ENCODE measurements at regions not wholly inside any gene's neighbourhood (a gene's known extent, or its start where the extent isn't known, plus 50 kb on each side); places are given as distances from the start of the nearest gene placed in this dataset.
"Not testable (repeated sequence)": the region's sequence is repeated elsewhere in the genome, so short reads cannot be mapped to it uniquely, and the experiment has no call there.

GRCh38 chr18:65671621-65672415 is 79.0 kb upstream of the CDH7 start:
- Histone ChIP-seq H3K4me1 (no peaks in the 10 kb centered on the region), H3K27me3 (no peaks in the 10 kb centered on the region), H3K36me3 (no peaks in the 10 kb centered on the region), H3K27ac (no peak overlapping the region), H3K9me3 (no peaks in the 10 kb centered on the region), H3K4me3 (no peak overlapping the region)
- DNase-seq (ENCODE audit: low spot score in 2 of 2), result no peak
- intact Hi-C loops (cut with DNase I; ENCODE audit: low total_unique reads), result loop anchor here (2.0 kb wide), 1 partner anchor 19 kb away; no protein-coding TSS in a partner anchor
- no peak for TF ChIP-seq POLR2A (IDR thresholded peaks at IDR 0.05)
- TF ChIP-seq CTCF (IDR thresholded peaks at IDR 0.05), result no peak
- TF ChIP-seq POLR2AphosphoS5 (IDR thresholded peaks at IDR 0.05), result no peak

GRCh38 chr18:65670145-65670544 is 80.7 kb upstream of the CDH7 start:
- H3K4me3 ChIP-seq; H3K36me3 ChIP-seq; H3K27ac ChIP-seq; DNase-seq (ENCODE audit: low spot score in 2 of 2); intact Hi-C loops (cut with DNase I; ENCODE audit: low total_unique reads); H3K9me3 ChIP-seq; H3K27me3 ChIP-seq; H3K4me1 ChIP-seq: not testable (repeated sequence)

- TF ChIP-seq POLR2A (IDR thresholded peaks at IDR 0.05) (no peak), CTCF (IDR thresholded peaks at IDR 0.05) (no peak), POLR2AphosphoS5 (IDR thresholded peaks at IDR 0.05) (no peak)
- no peak for DNase-seq (ENCODE audit: low spot score in 2 of 2)
- H3K27ac ChIP-seq, result no peak overlapping the region
- intact Hi-C loops (cut with DNase I; ENCODE audit: low total_unique reads), result no loop called here
- no peaks in the 10 kb centered on the region for H3K27me3 ChIP-seq
- no peaks in the 10 kb centered on the region for H3K9me3 ChIP-seq
- no peaks in the 10 kb centered on the region for H3K36me3 ChIP-seq
- H3K4me3 ChIP-seq, result no peak overlapping the region
- H3K4me1 ChIP-seq, result no peaks in the 10 kb centered on the region
Observed at GRCh38 chr18:65661391-65661790, 89.4 kb upstream of the CDH7 start.

GRCh38 chr18:65659912-65660311 is 90.9 kb upstream of the CDH7 start:
- intact Hi-C loops (cut with DNase I; ENCODE audit: low total_unique reads), result no loop called here
- no peak for DNase-seq (ENCODE audit: low spot score in 2 of 2)
- Histone ChIP-seq H3K27ac (no peak overlapping the region), H3K9me3 (no peaks in the 10 kb centered on the region), H3K36me3 (no peaks in the 10 kb centered on the region), H3K27me3 (no peaks in the 10 kb centered on the region), H3K4me3 (no peak overlapping the region), H3K4me1 (no peaks in the 10 kb centered on the region)
- TF ChIP-seq CTCF (IDR thresholded peaks at IDR 0.05), result no peak
- no peak for TF ChIP-seq POLR2A (IDR thresholded peaks at IDR 0.05)
- no peak for TF ChIP-seq POLR2AphosphoS5 (IDR thresholded peaks at IDR 0.05)

- H3K9me3 ChIP-seq, result no peaks in the 10 kb centered on the region
- intact Hi-C loops (cut with DNase I; ENCODE audit: low total_unique reads), result no loop called here
- H3K4me3 ChIP-seq, result no peak overlapping the region
- DNase-seq (ENCODE audit: low spot score in 2 of 2), result no peak
- no peaks in the 10 kb centered on the region for H3K27me3 ChIP-seq
- no peaks in the 10 kb centered on the region for H3K4me1 ChIP-seq
- H3K27ac ChIP-seq, result no peak overlapping the region
- no peak for TF ChIP-seq POLR2A (IDR thresholded peaks at IDR 0.05)
- TF ChIP-seq CTCF (IDR thresholded peaks at IDR 0.05), result no peak
- TF ChIP-seq POLR2AphosphoS5 (IDR thresholded peaks at IDR 0.05), result no peak
- no peaks in the 10 kb centered on the region for H3K36me3 ChIP-seq
Observed at GRCh38 chr18:65659312-65659711, 91.5 kb upstream of the CDH7 start.
